GM21825 (cell line): ENCODE measurements at regions not wholly inside any gene's neighbourhood (a gene's known extent, or its start where the extent isn't known, plus 50 kb on each side); places are given as distances from the start of the nearest gene placed in this dataset.
"Not testable (repeated sequence)": the region's sequence is repeated elsewhere in the genome, so short reads cannot be mapped to it uniquely, and the experiment has no call there.

ENCODE experiments used
- ATAC-seq: cut with Tn5 transposase; IDR thresholded peaks from one replicate; pipeline ENCODE4 v1.9.1; 2021; ENCODE audit warnings: mild to moderate bottlenecking, moderate library complexity; ENCODE audit not compliant: unreplicated experiment

GRCh38 chr2:150371044-150371818, 116.2 kb downstream of the RND3 start:
- ATAC-seq, result no peak

DNA sequence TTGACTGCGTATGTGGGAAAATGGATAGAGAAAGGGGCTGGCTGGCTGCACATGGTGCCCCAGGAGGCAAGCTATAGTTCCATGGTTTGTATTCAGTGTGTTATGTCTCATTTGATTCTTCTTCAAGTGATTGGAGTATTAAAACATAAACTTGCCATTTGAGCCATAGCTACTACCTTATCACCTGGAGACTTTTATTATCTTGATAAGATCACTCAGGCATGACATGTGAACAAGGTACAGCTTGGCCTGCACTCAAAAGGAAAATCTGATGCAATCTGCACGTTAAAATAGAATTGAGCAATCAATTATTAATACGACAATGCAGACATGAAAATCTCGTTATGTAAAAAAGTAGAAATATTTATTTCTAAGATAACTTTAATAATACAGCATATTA, 116.9 kb downstream of the RND3 start:
- no peak for ATAC-seq

DNA sequence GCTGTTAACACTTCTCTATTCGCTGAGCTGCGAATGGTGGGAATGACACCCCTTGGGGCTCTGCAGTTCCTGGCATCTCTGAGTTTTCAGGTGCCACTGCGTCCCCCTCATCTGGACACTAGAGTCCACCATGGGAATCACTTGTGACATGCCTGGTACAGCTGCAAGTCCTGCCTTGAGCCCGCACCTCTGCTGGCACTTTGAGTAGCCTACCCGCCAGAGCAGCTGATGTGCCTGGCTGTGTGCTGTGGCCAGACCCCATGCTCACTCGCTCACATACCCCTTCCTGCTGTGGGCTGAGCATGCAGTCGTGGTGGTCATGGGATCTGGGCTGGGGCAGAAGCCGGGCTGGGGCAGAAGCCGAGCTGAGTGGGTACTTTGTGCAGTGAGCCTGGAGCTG, 117.6 kb downstream of the RND3 start:
- ATAC-seq, result no peak

- no peak for ATAC-seq
Observed at GRCh38 chr2:150358468-150358807, 129.0 kb downstream of the RND3 start.

GRCh38 chr2:150357770-150358467, 129.5 kb downstream of the RND3 start:
- ATAC-seq, result no peak

DNA sequence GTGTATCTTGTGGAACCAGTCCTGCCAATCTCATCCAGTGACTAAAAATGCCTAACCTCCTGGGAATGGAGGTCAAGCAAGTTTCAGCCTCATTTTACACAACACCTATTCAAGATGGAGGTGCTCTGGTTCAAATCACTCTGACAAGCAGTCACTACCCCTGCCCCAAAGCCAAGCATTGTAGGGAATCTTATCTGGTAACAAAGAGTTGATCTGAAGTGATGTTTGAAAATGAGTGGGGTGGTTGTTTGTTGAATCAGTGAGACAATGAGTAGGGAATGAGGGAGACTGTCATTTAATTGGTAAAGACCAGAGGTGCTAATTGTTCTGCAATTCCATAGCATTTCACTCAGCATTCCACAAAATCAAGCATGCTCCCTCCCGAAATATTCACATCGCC, 132.0 kb downstream of the RND3 start:
- ATAC-seq, result no peak

DNA sequence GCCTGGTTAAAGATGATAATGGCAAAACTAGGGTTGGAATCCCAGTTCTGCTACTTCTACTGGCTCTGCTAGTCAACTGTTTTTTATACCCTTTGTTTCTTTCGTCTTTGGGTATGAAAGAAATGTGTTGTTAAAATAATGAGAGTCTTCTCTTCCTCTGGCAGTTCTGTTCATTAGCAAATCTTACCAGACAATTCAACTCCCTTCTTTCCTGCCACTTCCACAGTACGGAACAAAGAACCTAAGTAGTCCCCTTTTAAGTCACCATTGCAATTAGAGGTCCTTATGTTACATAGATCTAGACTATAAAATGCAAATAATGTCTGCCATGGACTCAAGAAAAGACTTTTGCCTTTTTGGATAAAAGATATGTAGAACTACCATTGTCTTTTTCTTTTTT, 134.1 kb downstream of the RND3 start:
- ATAC-seq, result no peak

DNA sequence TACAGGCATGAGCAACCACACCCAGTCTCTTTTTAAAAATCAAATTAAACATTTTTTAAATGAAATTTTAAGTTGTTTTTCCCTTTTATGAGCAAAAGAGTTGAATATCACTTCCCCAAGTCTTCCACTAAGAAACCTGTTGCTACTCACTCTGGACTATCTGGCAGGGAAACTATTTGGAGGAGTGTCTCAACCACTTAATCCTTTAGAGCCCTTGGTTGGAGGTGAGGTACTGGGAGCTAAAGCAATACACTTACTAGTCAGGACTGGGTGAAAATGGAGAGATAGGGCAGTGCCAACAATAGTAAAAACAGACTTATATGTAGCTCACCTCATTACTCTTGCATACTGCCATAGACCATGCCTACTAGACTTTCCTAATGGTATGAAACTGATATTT, 135.5 kb downstream of the RND3 start:
- ATAC-seq, result no peak

- ATAC-seq, result no peak
Observed at GRCh38 chr2:150350500-150350899, 137.0 kb downstream of the RND3 start.

DNA sequence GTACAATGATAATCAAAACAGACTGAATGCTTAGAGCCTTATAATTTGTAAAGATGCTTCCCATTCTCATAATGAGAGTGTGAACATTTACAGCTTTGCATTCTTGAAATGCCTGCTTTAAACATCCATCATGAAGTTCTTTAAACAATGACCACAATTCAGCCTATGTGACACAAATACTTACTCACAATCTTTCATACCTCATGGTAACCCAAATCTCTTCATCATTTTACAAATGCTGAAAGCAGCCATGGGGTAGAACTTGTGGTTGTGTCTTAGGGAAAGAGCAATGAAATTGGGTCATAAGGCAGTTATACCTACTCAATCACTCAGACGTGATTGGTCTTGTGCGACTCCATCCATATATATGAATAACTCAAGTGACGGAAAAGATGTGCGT, 140.7 kb downstream of the RND3 start:
- ATAC-seq, result no peak

DNA sequence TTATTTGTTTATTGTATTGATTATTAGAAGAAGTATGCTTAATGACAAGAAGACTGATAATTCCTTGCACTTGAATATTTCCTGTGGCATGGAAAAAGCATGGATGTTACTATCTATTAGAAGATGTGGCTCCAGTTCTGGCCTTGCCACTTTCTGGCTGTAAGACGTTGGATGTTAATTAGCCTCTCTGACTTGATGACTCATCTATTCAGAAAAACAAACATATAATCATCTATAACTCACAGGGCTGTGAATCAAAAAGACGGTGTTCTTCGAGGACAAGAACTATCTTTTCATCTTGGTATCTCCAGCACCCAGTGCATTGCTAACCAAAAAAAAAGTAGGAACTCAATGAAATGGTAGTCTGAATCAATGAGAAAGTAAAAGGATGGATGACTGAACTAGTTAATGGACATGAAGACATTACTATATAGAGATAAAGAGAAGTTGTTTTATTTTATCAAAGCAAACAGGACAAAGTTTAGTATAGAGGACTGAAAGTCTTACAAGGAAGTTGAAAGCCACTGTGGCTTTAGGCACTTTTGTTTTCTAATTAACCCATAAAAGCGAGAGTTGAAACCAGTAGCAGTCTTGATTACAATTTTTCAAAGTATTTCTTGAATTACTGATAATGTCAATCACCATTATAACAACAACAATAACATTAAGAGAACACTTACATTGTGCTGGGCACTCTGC, 145.3 kb downstream of the RND3 start:
- ATAC-seq, result no peak

GRCh38 chr2:150339951-150340350, 147.5 kb downstream of the RND3 start:
- no peak for ATAC-seq

DNA sequence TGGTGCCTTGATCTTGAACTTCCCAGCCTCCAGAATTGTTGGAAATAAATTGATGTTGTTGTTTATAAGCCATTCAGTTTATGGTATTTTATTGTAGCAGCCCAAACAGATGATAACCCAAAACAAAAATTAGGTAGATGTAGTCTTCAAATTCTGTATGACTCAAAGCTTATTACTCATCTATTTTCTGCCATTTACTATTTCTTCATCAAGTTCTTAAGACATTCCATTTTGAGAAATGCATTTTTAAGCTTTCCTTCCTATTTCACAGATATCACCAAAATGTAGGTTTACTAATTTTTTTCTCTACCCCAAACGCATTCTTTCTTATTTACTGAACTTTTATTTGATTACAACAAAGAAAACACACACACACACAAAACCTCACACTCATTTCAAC, 148.2 kb downstream of the RND3 start:
- ATAC-seq, result no peak

GRCh38 chr2:150335596-150335995, 151.9 kb downstream of the RND3 start:
- ATAC-seq, result no peak

DNA sequence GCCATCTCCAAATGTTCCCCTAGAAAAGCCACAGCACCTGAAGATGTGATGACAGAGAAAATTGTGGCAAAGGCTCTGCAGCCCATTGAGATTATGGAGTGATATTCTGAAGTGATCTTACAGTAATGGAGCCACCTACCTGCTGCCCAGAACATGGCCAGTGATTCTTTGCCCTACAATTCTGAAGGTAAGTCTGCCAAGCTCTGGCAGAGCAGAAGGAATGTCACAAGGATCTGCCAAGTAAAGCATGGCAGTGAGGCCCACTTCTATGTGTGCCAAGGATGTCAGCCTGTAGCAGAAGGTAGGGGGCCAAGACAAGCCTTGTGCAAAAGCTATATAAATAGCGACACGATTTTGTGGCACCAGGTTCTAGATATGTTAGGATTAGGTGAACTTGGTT, 155.1 kb downstream of the RND3 start:
- no peak for ATAC-seq

DNA sequence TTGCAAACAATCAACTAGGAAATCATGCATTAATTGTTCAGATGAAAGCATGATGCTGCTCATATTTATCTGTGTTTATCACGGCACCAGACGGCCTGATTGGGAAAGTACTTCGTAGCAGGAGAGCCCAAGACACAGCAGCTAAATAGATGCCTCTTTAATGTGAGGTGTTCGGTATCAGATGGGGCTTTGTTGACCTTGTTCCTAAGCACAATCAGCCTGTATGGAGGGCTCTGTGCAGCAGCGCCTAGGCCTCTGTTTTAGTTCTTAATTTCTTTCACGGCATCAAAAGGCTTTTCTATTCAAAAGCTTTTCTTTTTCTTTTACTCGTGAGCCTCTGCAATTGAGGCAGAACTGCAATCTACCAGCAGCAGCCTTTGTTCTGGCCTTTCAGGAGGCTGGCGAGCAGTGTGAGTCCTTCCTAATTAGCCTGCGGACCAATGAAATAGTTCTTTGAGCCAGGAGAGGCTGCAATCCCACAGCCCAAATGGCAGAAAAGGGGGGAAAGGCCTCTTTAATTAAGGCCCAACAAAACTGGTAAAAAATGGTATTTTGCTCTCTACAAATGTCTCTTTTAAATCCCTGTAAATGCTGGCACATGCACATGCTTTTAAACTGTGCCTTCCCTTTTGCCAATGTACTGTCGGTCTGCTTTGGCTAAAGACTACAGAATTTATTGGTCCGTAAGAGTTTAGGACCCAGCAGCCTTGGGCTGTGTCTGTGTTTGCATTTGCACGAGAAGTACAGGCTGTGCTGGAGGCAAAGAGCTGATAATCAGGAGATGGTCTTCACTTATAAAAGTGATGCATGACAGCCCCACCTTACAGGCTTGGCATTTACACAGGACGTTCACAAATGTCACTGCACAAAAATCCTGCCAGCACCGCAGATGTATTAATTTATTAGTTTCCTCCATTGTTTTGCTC, 159.6 kb downstream of the RND3 start:
- ATAC-seq, result no peak

- ATAC-seq, result no peak
Observed at GRCh38 chr2:150325656-150326314, 161.7 kb downstream of the RND3 start.

- not testable (repeated sequence) for ATAC-seq
Observed at GRCh38 chr2:150323071-150323470, 164.4 kb downstream of the RND3 start.

DNA sequence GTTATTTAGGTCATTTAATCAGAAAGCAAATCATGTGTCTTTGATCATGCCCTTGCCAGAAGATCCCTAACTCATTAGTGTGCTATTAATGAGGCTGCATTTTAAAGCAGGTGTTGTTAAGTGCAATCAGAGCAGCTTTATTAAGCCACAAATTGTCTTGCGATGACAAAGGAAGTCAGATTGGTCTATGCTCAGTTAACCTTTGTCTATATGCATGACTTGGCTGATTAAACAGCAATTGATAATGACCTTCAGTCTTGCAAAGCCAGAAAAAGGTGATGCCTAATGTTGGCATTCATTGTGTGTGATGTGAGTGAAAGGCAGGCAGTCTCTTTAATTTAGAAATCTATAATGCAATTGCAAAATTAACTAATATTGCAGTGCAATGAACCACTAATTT, 166.9 kb downstream of the RND3 start:
- ATAC-seq, result no peak
